PC-3 (cell line): ENCODE measurements at regions not wholly inside any gene's neighbourhood (a gene's known extent, or its start where the extent isn't known, plus 50 kb on each side); places are given as distances from the start of the nearest gene placed in this dataset.

Source experiments
- CTCF ChIP-seq: fragments of 300-600 bp; sonication (generic); conservative IDR thresholded peaks from 2 replicates; pipeline ENCODE4 v1.5.1; 2017; ENCODE audit warnings: antibody characterized with exemption, low read depth, mild to moderate bottlenecking, low read length
- EZH2 ChIP-seq: fragments of 300-600 bp; sonication (generic); IDR thresholded peaks from one replicate; pipeline ENCODE4 v1.6.1; 2017; ENCODE audit warnings: antibody characterized with exemption, mild to moderate bottlenecking, low read length; ENCODE audit not compliant: unreplicated experiment
- EZH2phosphoT487 ChIP-seq: fragments of 300-600 bp; sonication (generic); IDR thresholded peaks from 2 replicates; pipeline ENCODE4 v1.6.1; 2018; ENCODE audit warnings: mild to moderate bottlenecking, antibody characterized with exemption, low read length, borderline replicate concordance

DNA sequence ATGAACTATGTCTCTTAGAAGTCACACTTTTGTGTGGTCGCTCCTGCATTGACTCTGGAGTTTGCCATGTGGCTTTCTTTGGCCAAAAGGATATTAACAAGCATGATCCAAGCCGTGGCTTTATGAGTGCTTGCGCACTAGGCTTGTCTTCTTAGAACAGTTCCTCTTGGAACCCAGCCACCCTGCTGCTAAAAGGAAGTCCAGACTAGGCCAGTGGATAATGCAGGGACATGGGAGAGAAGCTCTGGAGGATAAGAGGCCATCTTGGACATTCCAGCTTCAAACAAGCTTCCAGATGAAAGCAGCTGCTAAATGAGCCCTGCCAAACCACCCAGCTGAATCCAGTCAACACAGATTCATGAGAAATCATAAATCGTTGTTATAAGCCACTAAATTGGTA, 346.4 kb downstream of the CDC5L start:
- TF ChIP-seq CTCF (no peak), EZH2 (no peak), EZH2phosphoT487 (no peak)
